Mesendoderm (in vitro differentiated cells): ENCODE measurements at regions not wholly inside any gene's neighbourhood (a gene's known extent, or its start where the extent isn't known, plus 50 kb on each side); places are given as distances from the start of the nearest gene placed in this dataset.
"Not testable (repeated sequence)": the region's sequence is repeated elsewhere in the genome, so short reads cannot be mapped to it uniquely, and the experiment has no call there.

Experiments
- DNase-seq: peaks from one replicate; pipeline ENCODE4 v3.0.0; 2013
- H2AK5ac ChIP-seq: 2 replicates; pipeline ENCODE4 v1.6.1; 2013; ENCODE audit warnings: low read length, inconsistent platforms
- H2BK120ac ChIP-seq: 2 replicates; pipeline ENCODE4 v1.6.1; 2013; ENCODE audit warnings: low read depth, mild to moderate bottlenecking, low read length, moderate library complexity, mixed read lengths
- H2BK15ac ChIP-seq: replicated peaks from 2 replicates; pipeline ENCODE4 v1.6.1; 2013; ENCODE audit warnings: low read depth, mild to moderate bottlenecking, moderate library complexity
- H2BK5ac ChIP-seq: 2 replicates; pipeline ENCODE4 v1.6.1; 2013; ENCODE audit warnings: low read length, inconsistent platforms
- H3K18ac ChIP-seq: 2 replicates; pipeline ENCODE4 v1.6.1; 2013; ENCODE audit warnings: mild to moderate bottlenecking, low read length, mixed read lengths
- H3K23ac ChIP-seq: one replicate; pipeline ENCODE4 v1.6.1; 2013; ENCODE audit warnings: low read length
- H3K27ac ChIP-seq: 2 replicates; pipeline ENCODE4 v1.5.1; 2013; ENCODE audit warnings: low read depth, mild to moderate bottlenecking, inconsistent platforms, low read length, moderate library complexity
- H3K27me3 ChIP-seq: 2 replicates; pipeline ENCODE4 v1.6.1; 2013; ENCODE audit warnings: low read length, control low read depth, mild to moderate bottlenecking, inconsistent platforms; ENCODE audit not compliant: insufficient read depth, poor library complexity
- H3K36me3 ChIP-seq: 2 replicates; pipeline ENCODE4 v1.6.1; 2013; ENCODE audit warnings: low read length, inconsistent platforms; ENCODE audit not compliant: control insufficient read depth, insufficient read depth
- H3K4ac ChIP-seq: one replicate; pipeline ENCODE4 v1.6.1; 2013; ENCODE audit warnings: low read depth, mild to moderate bottlenecking, low read length, moderate library complexity
- H3K4me1 ChIP-seq: 2 replicates; pipeline ENCODE4 v1.6.1; 2013; ENCODE audit warnings: low read depth, low read length, inconsistent platforms; ENCODE audit not compliant: control insufficient read depth
- H3K4me2 ChIP-seq: 2 replicates; pipeline ENCODE4 v1.6.1; 2013; ENCODE audit warnings: low read length
- H3K4me3 ChIP-seq: 2 replicates; pipeline ENCODE4 v1.5.1; 2013; ENCODE audit warnings: mild to moderate bottlenecking, low read length
- H3K56ac ChIP-seq: one replicate; pipeline ENCODE4 v1.6.1; 2013; ENCODE audit warnings: low read length
- H3K79me1 ChIP-seq: 2 replicates; pipeline ENCODE4 v1.6.1; 2013; ENCODE audit warnings: low read length, inconsistent platforms
- H3K79me2 ChIP-seq: 2 replicates; pipeline ENCODE4 v1.6.1; 2013; ENCODE audit warnings: mild to moderate bottlenecking, low read length; ENCODE audit not compliant: control insufficient read depth, insufficient read depth
- H3K9ac ChIP-seq: 2 replicates; pipeline ENCODE4 v1.6.1; 2013; ENCODE audit warnings: low read length, inconsistent platforms
- H4K5ac ChIP-seq: one replicate; pipeline ENCODE4 v1.6.1; 2013; ENCODE audit warnings: low read length
- H4K8ac ChIP-seq: one replicate; pipeline ENCODE4 v1.6.1; 2013; ENCODE audit warnings: low read depth, mild to moderate bottlenecking, control low read depth, low read length, moderate library complexity
- WGBS: extraction: QIAGEN DNeasy Blood & Tissue Kit; methylation state at CpG from one replicate; pipeline ENCODE4 v1.1.7; 2013; ENCODE audit warnings: low lambda C conversion rate, missing lambda C conversion rate; ENCODE audit not compliant: insufficient coverage; ENCODE audit errors: extremely low coverage; 5-methylcytosine and 5-hydroxymethylcytosine counted together

DNA sequence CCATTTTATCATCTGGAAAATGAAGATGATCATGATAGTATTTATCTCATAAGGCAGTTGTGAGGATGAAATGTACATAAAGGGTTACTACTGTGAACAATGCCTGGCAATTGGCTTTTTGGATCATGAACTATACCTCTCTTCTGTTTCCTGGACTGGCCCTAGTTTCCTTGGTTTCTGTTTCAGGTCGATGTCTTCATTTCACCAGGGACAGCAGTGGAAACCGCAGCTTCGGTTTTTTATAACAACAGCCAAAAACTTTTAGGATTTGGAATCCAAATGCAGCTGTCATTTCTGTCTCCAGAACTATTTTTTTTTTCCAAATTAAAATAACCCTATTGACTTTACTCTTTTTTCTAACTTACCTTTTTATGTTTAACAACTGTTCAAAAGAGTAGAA lies 425.1 kb downstream of the RND3 start:
- H2BK120ac ChIP-seq: no peak overlapping the region
- H2BK5ac ChIP-seq: no peak overlapping the region
- H3K4me3 ChIP-seq: no peak overlapping the region
- no peak overlapping the region for H2BK15ac ChIP-seq
- H3K4ac ChIP-seq: no peak overlapping the region
- H3K18ac ChIP-seq: no peak overlapping the region
- H3K23ac ChIP-seq: no peak overlapping the region
- H4K8ac ChIP-seq: no peak overlapping the region
- H3K4me1 ChIP-seq: no peaks in the 10 kb centered on the region
- no peak overlapping the region for H3K56ac ChIP-seq
- H3K79me1 ChIP-seq: no peaks in the 10 kb centered on the region
- no CpG with 5 or more reads among the region's 3 CpGs for WGBS
- H3K79me2 ChIP-seq: no peaks in the 10 kb centered on the region
- H3K36me3 ChIP-seq: no peaks in the 10 kb centered on the region
- no peak for DNase-seq
- no peak overlapping the region for H3K27ac ChIP-seq
- no peak overlapping the region for H3K4me2 ChIP-seq
- H3K27me3 ChIP-seq: no peaks in the 10 kb centered on the region
- no peak overlapping the region for H4K5ac ChIP-seq
- H3K9ac ChIP-seq: no peak overlapping the region
- H2AK5ac ChIP-seq: no peak overlapping the region

DNA sequence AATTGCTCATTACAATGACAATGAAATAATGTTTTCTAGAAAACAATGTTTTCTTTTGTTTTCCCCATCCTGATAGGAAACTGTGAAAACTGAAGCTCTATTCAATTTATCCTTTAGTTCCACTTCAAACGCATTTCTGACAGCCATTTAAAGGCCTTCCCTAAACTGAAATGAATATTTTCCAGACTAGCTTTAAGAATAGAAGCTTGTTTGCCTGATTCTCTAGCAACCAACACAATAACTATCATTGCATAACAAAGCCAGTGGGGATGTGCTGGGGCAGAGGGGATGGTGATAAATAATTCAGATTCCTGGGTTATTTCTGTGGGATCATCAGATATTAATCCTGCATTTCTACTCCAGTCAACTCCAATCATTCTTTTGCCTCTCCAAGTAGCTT lies 427.1 kb downstream of the RND3 start:
- Histone ChIP-seq H3K79me2 (no peaks in the 10 kb centered on the region), H3K18ac (no peak overlapping the region), H3K9ac (no peak overlapping the region), H2AK5ac (no peak overlapping the region), H3K56ac (no peak overlapping the region), H3K23ac (no peak overlapping the region), H3K4me3 (no peak overlapping the region), H3K27ac (no peak overlapping the region), H2BK15ac (no peak overlapping the region), H4K8ac (no peak overlapping the region), H3K79me1 (no peaks in the 10 kb centered on the region), H3K27me3 (peaks cover 1% of the 10 kb centered on the region), H3K4me1 (no peaks in the 10 kb centered on the region), H2BK120ac (no peak overlapping the region), H3K4ac (no peak overlapping the region), H3K4me2 (no peak overlapping the region), H4K5ac (no peak overlapping the region), H2BK5ac (no peak overlapping the region), H3K36me3 (no peaks in the 10 kb centered on the region)
- no CpG with 5 or more reads among the region's 1 CpG for whole genome bisulfite sequencing
- peak; percentile 34 for DNase-seq

- H3K18ac ChIP-seq: not testable (repeated sequence)
Measured at GRCh38 chr2:150059676-150060075, 427.8 kb downstream of the RND3 start.

GRCh38 chr2:150052457-150052856 lies 435.0 kb downstream of the RND3 start:
- Histone ChIP-seq H4K5ac (no peak overlapping the region), H4K8ac (no peak overlapping the region), H3K4me3 (no peak overlapping the region), H3K36me3 (no peaks in the 10 kb centered on the region), H3K4ac (no peak overlapping the region), H2AK5ac (no peak overlapping the region), H3K79me1 (no peaks in the 10 kb centered on the region), H3K4me2 (no peak overlapping the region), H3K9ac (no peak overlapping the region), H3K79me2 (no peaks in the 10 kb centered on the region), H2BK120ac (no peak overlapping the region), H3K27ac (no peak overlapping the region), H2BK5ac (no peak overlapping the region), H3K18ac (no peak overlapping the region), H3K56ac (no peak overlapping the region), H3K27me3 (peaks cover 1% of the 10 kb centered on the region), H2BK15ac (no peak overlapping the region), H3K4me1 (peaks cover 2% of the 10 kb centered on the region), H3K23ac (no peak overlapping the region)
- no CpG with 5 or more reads among the region's 3 CpGs for WGBS
- DNase-seq: no peak

More at GRCh38 chr2:150059676-150060075, 427.8 kb downstream of the RND3 start:
- H3K4me2 ChIP-seq, H3K4me1 ChIP-seq, H3K27me3 ChIP-seq, H3K4ac ChIP-seq, H3K27ac ChIP-seq, H4K5ac ChIP-seq, H2AK5ac ChIP-seq, H3K9ac ChIP-seq, H3K36me3 ChIP-seq, H2BK120ac ChIP-seq, DNase-seq, H2BK15ac ChIP-seq, H3K79me1 ChIP-seq, H4K8ac ChIP-seq, H3K4me3 ChIP-seq, H3K79me2 ChIP-seq, H3K23ac ChIP-seq, H2BK5ac ChIP-seq, H3K56ac ChIP-seq: not testable (repeated sequence)
- WGBS: no CpG with 5 or more reads among the region's 2 CpGs

- Histone ChIP-seq H3K4ac (no peak overlapping the region), H3K4me1 (peaks cover 2% of the 10 kb centered on the region), H3K23ac (no peak overlapping the region), H3K18ac (no peak overlapping the region), H3K4me3 (no peak overlapping the region), H4K8ac (no peak overlapping the region), H4K5ac (no peak overlapping the region), H3K4me2 (no peak overlapping the region), H3K79me2 (no peaks in the 10 kb centered on the region), H3K36me3 (no peaks in the 10 kb centered on the region), H2AK5ac (no peak overlapping the region), H2BK5ac (no peak overlapping the region), H3K56ac (no peak overlapping the region), H2BK120ac (no peak overlapping the region), H3K79me1 (no peaks in the 10 kb centered on the region), H2BK15ac (no peak overlapping the region), H3K27me3 (peaks cover 1% of the 10 kb centered on the region), H3K9ac (no peak overlapping the region), H3K27ac (no peak overlapping the region)
- no peak for DNase-seq
Measured at GRCh38 chr2:150051004-150051403, 436.5 kb downstream of the RND3 start.

GRCh38 chr2:150050036-150050435 lies 437.4 kb downstream of the RND3 start:
- Histone ChIP-seq H3K56ac (no peak overlapping the region), H2AK5ac (no peak overlapping the region), H2BK120ac (no peak overlapping the region), H3K18ac (no peak overlapping the region), H3K23ac (no peak overlapping the region), H3K9ac (no peak overlapping the region), H3K79me2 (no peaks in the 10 kb centered on the region), H4K5ac (no peak overlapping the region), H4K8ac (no peak overlapping the region), H3K79me1 (no peaks in the 10 kb centered on the region), H2BK15ac (no peak overlapping the region), H3K4me2 (no peak overlapping the region), H3K27ac (no peak overlapping the region), H3K4me1 (peaks cover 2% of the 10 kb centered on the region), H3K27me3 (no peaks in the 10 kb centered on the region), H3K36me3 (no peaks in the 10 kb centered on the region), H2BK5ac (no peak overlapping the region), H3K4me3 (no peak overlapping the region), H3K4ac (no peak overlapping the region)
- DNase-seq: no peak
- no CpG with 5 or more reads among the region's 5 CpGs for WGBS
